Mesenchymal stem cell (in vitro differentiated cells and primary cell): ENCODE measurements at regions not wholly inside any gene's neighbourhood (a gene's known extent, or its start where the extent isn't known, plus 50 kb on each side); places are given as distances from the start of the nearest gene placed in this dataset.

Experiments
- DNase-seq: peaks from one replicate; pipeline ENCODE4 v3.0.0-alpha.2; 2013
- H2AFZ ChIP-seq: one replicate; pipeline ENCODE4 v1.6.1; 2013; ENCODE audit warnings: low read depth, mild to moderate bottlenecking, control low read depth, inconsistent platforms, low read length, moderate library complexity
- H2AK5ac ChIP-seq: 2 replicates; pipeline ENCODE4 v1.6.1; 2013; ENCODE audit warnings: low read length, moderate library complexity, mild to moderate bottlenecking, inconsistent platforms; ENCODE audit not compliant: severe bottlenecking
- H2BK120ac ChIP-seq: one replicate; pipeline ENCODE4 v1.6.1; 2013; ENCODE audit warnings: low read depth, mild to moderate bottlenecking, inconsistent platforms, low read length, moderate library complexity
- H2BK12ac ChIP-seq, 2 experiments: one replicate each; pipeline ENCODE4 v1.6.1; 2013; ENCODE audit warnings: inconsistent platforms in 2 of 2, low read length in 2 of 2, mild to moderate bottlenecking in 2 of 2, moderate library complexity in 2 of 2, control low read depth in 1 of 2
- H2BK15ac ChIP-seq: one replicate; pipeline ENCODE4 v1.6.1; 2013; ENCODE audit warnings: mild to moderate bottlenecking, low read depth, inconsistent platforms; ENCODE audit not compliant: poor library complexity, severe bottlenecking
- H2BK5ac ChIP-seq: 2 replicates; pipeline ENCODE4 v1.6.1; 2013; ENCODE audit warnings: low read depth, mild to moderate bottlenecking, low read length, control low read depth, inconsistent platforms; ENCODE audit not compliant: poor library complexity, severe bottlenecking
- H3K14ac ChIP-seq, 2 experiments: one replicate each; pipeline ENCODE4 v1.6.1; 2013; ENCODE audit warnings: inconsistent platforms in 2 of 2, low read length in 2 of 2, control low read depth in 1 of 2, mild to moderate bottlenecking in 1 of 2, moderate library complexity in 1 of 2
- H3K18ac ChIP-seq, 2 experiments: one replicate each; pipeline ENCODE4 v1.6.1; 2013; ENCODE audit warnings: inconsistent platforms in 2 of 2, low read length in 2 of 2, control low read depth in 1 of 2, low read depth in 1 of 2, mild to moderate bottlenecking in 1 of 2
- H3K23ac ChIP-seq, 2 experiments: one replicate each; pipeline ENCODE4 v1.6.1; 2013; ENCODE audit warnings: inconsistent platforms in 2 of 2, low read length in 2 of 2, mild to moderate bottlenecking in 2 of 2, moderate library complexity in 2 of 2, control low read depth in 1 of 2
- H3K27ac ChIP-seq: 2 replicates; pipeline ENCODE4 v1.5.1; 2013; ENCODE audit warnings: mild to moderate bottlenecking, moderate library complexity, low read length, control low read depth, inconsistent platforms; ENCODE audit not compliant: poor library complexity, severe bottlenecking
- H3K27me3 ChIP-seq, 2 experiments: 2 replicates each; pipeline versions ENCODE4 v1.6.1 to v1.7.0; 2013; ENCODE audit warnings: low read length in 2 of 2, mild to moderate bottlenecking in 2 of 2, moderate library complexity in 2 of 2, control low read depth in 1 of 2, inconsistent platforms in 1 of 2; ENCODE audit not compliant: control insufficient read depth in 1 of 2, insufficient read depth in 1 of 2
- H3K36me3 ChIP-seq, 2 experiments: 2 replicates each; pipeline versions ENCODE4 v1.6.1 to v1.7.0; 2013; ENCODE audit warnings: low read length in 2 of 2, control low read depth in 1 of 2, inconsistent platforms in 1 of 2, low read depth in 1 of 2, mild to moderate bottlenecking in 1 of 2; ENCODE audit not compliant: insufficient read depth in 2 of 2, control insufficient read depth in 1 of 2
- H3K4ac ChIP-seq, 2 experiments: one replicate each; pipeline ENCODE4 v1.6.1; 2013; ENCODE audit warnings: inconsistent platforms in 2 of 2, low read length in 2 of 2, mild to moderate bottlenecking in 2 of 2, moderate library complexity in 2 of 2, control low read depth in 1 of 2, low read depth in 1 of 2
- H3K4me1 ChIP-seq: 2 replicates; pipeline ENCODE4 v1.6.1; 2013; ENCODE audit warnings: low read depth, low read length, control low read depth; ENCODE audit not compliant: control insufficient read depth, insufficient read depth
- H3K4me2 ChIP-seq: 2 replicates; pipeline ENCODE4 v1.6.1; 2013; ENCODE audit warnings: low read length, mild to moderate bottlenecking, inconsistent platforms; ENCODE audit not compliant: poor library complexity, severe bottlenecking
- H3K4me3 ChIP-seq, 2 experiments: 2 replicates each; pipeline versions ENCODE4 v1.5.1 to v1.7.0; 2013; ENCODE audit warnings: low read length in 2 of 2, mild to moderate bottlenecking in 2 of 2, control low read depth in 1 of 2, low read depth in 1 of 2; ENCODE audit not compliant: insufficient read depth in 1 of 2
- H3K79me1 ChIP-seq: replicated peaks from 2 replicates; pipeline ENCODE4 v1.6.1; 2013; ENCODE audit warnings: mild to moderate bottlenecking, control low read depth, low read length, inconsistent platforms; ENCODE audit not compliant: poor library complexity, severe bottlenecking
- H3K9ac ChIP-seq: 2 replicates; pipeline ENCODE4 v1.7.0; 2013; ENCODE audit warnings: mild to moderate bottlenecking, low read length, moderate library complexity
- H3K9me3 ChIP-seq: 2 replicates; pipeline ENCODE4 v1.7.0; 2013; ENCODE audit warnings: mild to moderate bottlenecking, low read length; ENCODE audit not compliant: control insufficient read depth
- H4K8ac ChIP-seq: one replicate; pipeline ENCODE4 v1.6.1; 2013; ENCODE audit warnings: inconsistent platforms, mild to moderate bottlenecking, low read length, moderate library complexity
- H4K91ac ChIP-seq: one replicate; pipeline ENCODE4 v1.6.1; 2013; ENCODE audit warnings: mild to moderate bottlenecking, low read length, inconsistent platforms
- WGBS: methylation state at CpG from one replicate; pipeline ENCODE4 v1.1.7; 2013; ENCODE audit warnings: mixed read lengths; 5-methylcytosine and 5-hydroxymethylcytosine counted together

DNA sequence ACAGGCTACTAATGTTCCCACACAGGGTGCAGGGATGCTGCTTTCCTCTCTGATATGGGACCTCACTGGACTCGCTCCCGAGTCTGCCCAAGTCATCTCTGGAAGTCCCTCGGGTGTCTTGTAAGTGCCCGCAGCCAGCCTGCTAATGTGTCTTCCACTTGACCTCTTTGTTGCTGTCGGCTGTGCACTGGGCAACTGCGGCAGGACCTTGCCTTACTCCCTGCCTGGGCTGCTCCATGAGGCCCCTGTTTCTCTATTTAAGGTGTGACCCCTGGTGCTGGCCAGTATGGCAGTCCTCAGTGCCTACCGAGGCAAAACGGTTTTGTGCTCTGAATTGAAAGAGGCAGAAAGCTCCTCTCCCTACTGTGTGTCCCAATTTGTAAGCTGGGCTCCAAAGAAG, 88.8 kb upstream of the DUSP5 start:
- Histone ChIP-seq H2BK15ac (no peak overlapping the region), H3K18ac (no peak overlapping the region), H4K91ac (no peak overlapping the region), H3K4me2 (no peak overlapping the region), H2AK5ac (peak overlapping the region; percentile 5), H3K27me3 (no peaks in the 10 kb centered on the region), H2BK120ac (no peak overlapping the region), H3K14ac (no peak overlapping the region), H3K36me3 (no peaks in the 10 kb centered on the region), H2AFZ (no peak overlapping the region), H3K23ac (no peak overlapping the region), H3K4ac (peak overlapping the region in 1 of 2 experiments; percentile 6), H2BK5ac (no peak overlapping the region), H3K27ac (no peak overlapping the region), H3K9ac (no peak overlapping the region), H3K4me1 (peaks cover 27% of the 10 kb centered on the region), H3K9me3 (no peaks in the 10 kb centered on the region), H3K4me3 (no peak overlapping the region), H4K8ac (no peak overlapping the region), H3K79me1 (no peaks in the 10 kb centered on the region), H2BK12ac (peak overlapping the region in 1 of 2 experiments; percentile 37)
- 66% methylated on average over 8 of the region's 8 CpGs for whole genome bisulfite sequencing
- no peak for DNase-seq

DNA sequence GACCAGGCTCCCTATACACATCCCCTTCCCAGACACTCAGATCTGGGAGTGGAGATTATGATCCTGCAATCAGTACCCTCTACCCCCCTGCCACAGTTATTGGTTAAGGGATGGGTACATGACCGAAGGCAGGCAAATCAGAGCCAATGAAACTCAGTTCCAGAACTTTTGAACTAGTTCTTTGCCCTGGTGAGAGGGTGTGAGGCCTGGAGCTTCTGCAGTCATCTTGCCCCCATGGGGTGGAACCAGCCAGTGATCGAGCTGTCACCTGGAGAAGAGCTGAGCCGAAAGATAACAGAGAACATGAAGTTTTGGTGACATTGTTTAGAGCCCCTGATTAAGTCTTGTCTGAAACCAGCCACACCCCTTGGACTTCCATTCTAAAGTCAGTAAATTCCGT, 88.2 kb upstream of the DUSP5 start:
- peak overlapping the region; percentile 26 for H2BK15ac ChIP-seq

DNA sequence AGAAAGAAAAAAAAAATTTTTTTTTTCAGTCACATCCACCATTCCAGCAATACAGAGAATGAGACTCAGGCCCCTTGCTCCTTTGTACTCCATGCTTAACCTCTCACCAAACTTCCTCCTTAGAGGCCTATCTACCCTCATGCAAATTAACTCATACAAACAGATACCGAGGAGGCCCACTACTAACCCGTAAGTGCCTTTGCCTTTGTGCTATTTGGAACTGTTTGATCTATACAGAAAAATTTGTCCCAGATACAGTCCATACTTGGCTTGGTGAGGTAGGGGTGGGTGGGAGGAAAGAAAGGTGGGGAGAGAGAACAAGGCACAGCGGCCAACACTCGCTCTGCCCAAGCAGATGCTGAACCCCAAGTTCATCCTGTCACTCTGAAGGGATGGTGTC, 87.8 kb upstream of the DUSP5 start:
- H2AFZ ChIP-seq, result no peak overlapping the region
- H3K79me1 ChIP-seq, result no peaks in the 10 kb centered on the region
- peak overlapping the region in 1 of 2 experiments; percentile 43 for H3K4me3 ChIP-seq
- no peak overlapping the region for H2BK15ac ChIP-seq
- peak overlapping the region in 1 of 2 experiments; percentile 60 for H2BK12ac ChIP-seq
- H4K8ac ChIP-seq, result peak overlapping the region; percentile 86
- no peak overlapping the region for H3K4me2 ChIP-seq
- H2AK5ac ChIP-seq, result peak overlapping the region; percentile 78
- H3K9ac ChIP-seq, result peak overlapping the region; percentile 59
- H3K4ac ChIP-seq, result peak overlapping the region in 1 of 2 experiments; percentile 11
- H3K4me1 ChIP-seq, result peaks cover 36% of the 10 kb centered on the region
- no peaks in the 10 kb centered on the region for H3K9me3 ChIP-seq
- H2BK5ac ChIP-seq, result peak overlapping the region; percentile 79
- peak overlapping the region; percentile 83 for H3K27ac ChIP-seq
- peak overlapping the region in 1 of 2 experiments; percentile 75 for H3K18ac ChIP-seq
- no peaks in the 10 kb centered on the region for H3K27me3 ChIP-seq
- H3K14ac ChIP-seq, result no peak overlapping the region
- H3K36me3 ChIP-seq, result no peaks in the 10 kb centered on the region
- no peak for DNase-seq
- peak overlapping the region; percentile 77 for H4K91ac ChIP-seq
- 62% methylated on average over 3 of the region's 4 CpGs for WGBS
- H2BK120ac ChIP-seq, result peak overlapping the region; percentile 21
- H3K23ac ChIP-seq, result no peak overlapping the region

More for the DNA sequence above, 88.2 kb upstream of the DUSP5 start:
- H3K79me1 ChIP-seq, result no peaks in the 10 kb centered on the region
- no peak overlapping the region for H3K4me2 ChIP-seq
- no peak overlapping the region for H2BK120ac ChIP-seq
- no peak overlapping the region for H2BK5ac ChIP-seq
- H3K4ac ChIP-seq, result no peak overlapping the region
- no peak overlapping the region for H3K23ac ChIP-seq
- H3K4me3 ChIP-seq, result no peak overlapping the region
- peak overlapping the region in 1 of 2 experiments; percentile 35 for H3K18ac ChIP-seq
- no peak overlapping the region for H2AFZ ChIP-seq
- no peak overlapping the region for H4K8ac ChIP-seq
- no peaks in the 10 kb centered on the region for H3K36me3 ChIP-seq
- H2BK12ac ChIP-seq, result peak overlapping the region in 1 of 2 experiments; percentile 37
- H4K91ac ChIP-seq, result no peak overlapping the region
- H3K9ac ChIP-seq, result no peak overlapping the region
- H2AK5ac ChIP-seq, result peak overlapping the region; percentile 5
- H3K9me3 ChIP-seq, result no peaks in the 10 kb centered on the region
- no peak overlapping the region for H3K27ac ChIP-seq
- no peak for DNase-seq
- no peaks in the 10 kb centered on the region for H3K27me3 ChIP-seq
- no peak overlapping the region for H3K14ac ChIP-seq
- 84% methylated on average over 2 of the region's 4 CpGs for WGBS
- peaks cover 32% of the 10 kb centered on the region for H3K4me1 ChIP-seq

DNA sequence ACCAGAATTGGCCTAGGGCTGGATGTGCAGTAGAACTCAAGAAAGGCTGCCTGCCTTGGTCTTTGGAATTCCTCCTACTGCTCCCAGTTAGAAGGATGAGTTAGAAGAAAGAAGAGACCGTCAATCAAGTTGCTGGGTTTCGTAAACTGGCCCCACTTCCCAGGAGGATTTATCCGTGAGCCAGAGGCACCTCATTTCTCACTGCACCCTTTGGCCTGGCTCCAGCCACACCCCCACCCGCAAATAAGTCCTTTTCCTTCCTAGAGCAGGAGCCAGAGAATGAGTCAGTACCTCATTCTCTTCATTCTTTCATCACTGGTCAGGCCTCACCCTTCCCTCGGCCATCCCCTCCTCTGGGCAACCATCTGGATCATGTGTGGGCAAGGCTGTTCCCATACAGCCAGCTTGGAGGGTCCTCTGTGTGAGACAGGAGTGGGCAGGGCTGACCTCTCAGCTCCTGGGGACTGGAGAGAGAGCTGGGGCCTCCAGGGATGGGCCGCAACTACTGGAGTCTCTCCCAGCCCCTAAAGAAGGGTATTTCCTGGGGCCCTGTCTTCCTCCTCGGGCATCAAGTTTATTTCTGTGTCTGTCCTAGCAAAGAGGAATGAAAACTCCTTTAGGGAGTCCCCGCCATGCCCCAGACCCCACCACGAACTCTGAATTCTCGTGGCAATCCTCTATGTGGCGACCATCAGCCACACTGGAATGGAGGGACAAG, 87.2 kb upstream of the DUSP5 start:
- H2BK15ac ChIP-seq, result no peak overlapping the region
- H2BK120ac ChIP-seq, result peak overlapping the region; percentile 21
- WGBS, result 39% methylated on average over 11 of the region's 11 CpGs
- peak overlapping the region; percentile 76 to 81 for H3K18ac ChIP-seq
- H2AK5ac ChIP-seq, result peak overlapping the region; percentile 78
- H3K4ac ChIP-seq, result peak overlapping the region in 1 of 2 experiments; percentile 62
- H3K23ac ChIP-seq, result no peak overlapping the region
- H4K91ac ChIP-seq, result peak overlapping the region; percentile 77
- no peaks in the 10 kb centered on the region for H3K36me3 ChIP-seq
- H3K4me1 ChIP-seq, result peaks cover 38% of the 10 kb centered on the region
- peak overlapping the region; percentile 79 for H2BK5ac ChIP-seq
- no peaks in the 10 kb centered on the region for H3K79me1 ChIP-seq
- peak overlapping the region; percentile 83 for H3K27ac ChIP-seq
- H3K27me3 ChIP-seq, result no peaks in the 10 kb centered on the region
- no peak overlapping the region for H2AFZ ChIP-seq
- H4K8ac ChIP-seq, result peak overlapping the region; percentile 86
- no peaks in the 10 kb centered on the region for H3K9me3 ChIP-seq
- peak overlapping the region; percentile 59 for H3K9ac ChIP-seq
- peak overlapping the region in 1 of 2 experiments; percentile 23 for H3K14ac ChIP-seq
- DNase-seq, result peak; percentile 88
- H3K4me2 ChIP-seq, result no peak overlapping the region
- H2BK12ac ChIP-seq, result peak overlapping the region in 1 of 2 experiments; percentile 73
- peak overlapping the region in 1 of 2 experiments; percentile 43 for H3K4me3 ChIP-seq
